Activated T-cell treated with anti-CD3 and anti-CD28 coated beads, Interleukin-2, amount 50 U/mL, for 4 hours (primary cell): ENCODE measurements at regions not wholly inside any gene's neighbourhood (a gene's known extent, or its start where the extent isn't known, plus 50 kb on each side); places are given as distances from the start of the nearest gene placed in this dataset.
"Not testable (repeated sequence)": the region's sequence is repeated elsewhere in the genome, so short reads cannot be mapped to it uniquely, and the experiment has no call there.

Experiments used
- ATAC-seq, 2 donors: fragments of 200-7000 bp; cut with Tn5 transposase; one replicate each; pipeline ENCODE4 v1.10.0; 2021
- DNase-seq: peaks from one replicate; pipeline ENCODE4 v3.0.0-alpha.2; 2020
- H3K27me3 Mint-ChIP-seq: one replicate; pipeline ENCODE4 v1.8.0; 2021; ENCODE audit warnings: low read depth, mixed read lengths
- H3K36me3 Mint-ChIP-seq: one replicate; pipeline ENCODE4 v1.8.0; 2022; ENCODE audit warnings: mixed read lengths; ENCODE audit not compliant: insufficient read depth
- H3K4me1 Mint-ChIP-seq: one replicate; pipeline ENCODE4 v1.8.0; 2021; ENCODE audit warnings: low read depth, mixed read lengths
- H3K4me3 Mint-ChIP-seq: one replicate; pipeline ENCODE4 v1.8.0; 2021; ENCODE audit warnings: mild to moderate bottlenecking, moderate library complexity, mixed read lengths
- H3K9me3 Mint-ChIP-seq: one replicate; pipeline ENCODE4 v1.8.0; 2021; ENCODE audit warnings: mixed read lengths

DNA sequence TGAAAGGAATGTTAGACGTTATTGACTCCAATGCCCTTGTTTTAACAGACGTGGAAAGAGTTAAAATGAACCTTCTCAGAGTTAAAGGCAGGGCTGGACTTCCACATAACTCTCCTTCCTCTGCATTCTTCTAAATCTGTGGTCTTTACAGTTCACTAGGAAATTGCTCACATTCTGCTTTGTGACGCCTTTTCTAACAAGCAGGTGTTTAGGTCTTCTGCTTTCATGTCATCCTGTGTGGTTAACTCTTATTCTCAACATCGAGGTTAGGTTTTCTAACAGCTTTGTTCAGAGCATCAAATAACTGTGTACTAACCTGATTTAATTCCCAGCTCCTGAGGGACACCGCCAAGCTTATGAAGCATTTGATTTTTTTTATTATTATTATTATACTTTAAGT, 81.3 kb upstream of the NT5E start:
- Mint-ChIP-seq H3K27me3 (peaks cover 14% of the 10 kb centered on the region), H3K9me3 (no peaks in the 10 kb centered on the region), H3K4me3 (no peak overlapping the region), H3K36me3 (no peaks in the 10 kb centered on the region), H3K4me1 (no peaks in the 10 kb centered on the region)
- DNase-seq (no peak), ATAC-seq (no peak)

DNA sequence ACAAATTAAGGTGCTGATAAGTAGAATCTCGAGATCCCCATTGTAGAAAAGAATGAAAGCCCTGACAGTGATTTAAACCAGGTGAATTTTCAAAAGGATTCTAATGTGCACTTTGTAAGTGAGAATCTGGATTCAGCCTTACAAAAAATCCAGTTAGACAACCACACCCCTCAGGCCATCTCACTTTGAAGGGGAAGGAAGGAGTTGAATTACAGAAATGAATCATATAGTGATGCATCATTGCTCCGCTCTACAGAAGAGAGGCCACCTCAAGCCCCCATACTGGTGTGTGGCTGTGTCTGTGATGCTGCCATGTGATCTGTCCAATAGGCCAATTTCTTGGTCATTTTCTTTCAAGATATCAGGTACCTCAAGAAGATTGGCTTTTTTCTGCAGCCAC, 85.5 kb upstream of the NT5E start:
- ATAC-seq (peak; percentile 77 to 81), DNase-seq (no peak)
- Mint-ChIP-seq H3K4me1 (peaks cover 2% of the 10 kb centered on the region), H3K4me3 (no peak overlapping the region), H3K27me3 (peaks cover 14% of the 10 kb centered on the region), H3K36me3 (no peaks in the 10 kb centered on the region), H3K9me3 (no peaks in the 10 kb centered on the region)

DNA sequence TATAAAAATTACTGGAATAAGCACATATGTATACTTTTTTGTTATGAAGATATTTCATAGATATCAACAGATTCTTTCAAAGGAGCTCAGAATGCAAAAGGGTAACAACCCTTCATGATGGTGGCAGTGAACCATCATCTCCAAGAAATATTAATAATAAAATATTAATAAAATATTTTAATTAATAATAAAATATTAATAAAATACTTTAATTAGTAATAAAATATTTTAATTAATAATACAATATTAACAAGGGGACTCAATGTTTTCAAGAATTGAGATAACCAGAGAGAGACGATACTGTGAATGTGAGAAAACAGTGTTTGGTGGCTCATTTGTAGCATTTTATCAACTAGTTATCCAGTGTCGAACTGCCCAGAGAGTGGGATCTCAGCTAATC, 86.0 kb upstream of the NT5E start:
- Mint-ChIP-seq H3K4me3 (no peak overlapping the region), H3K27me3 (peaks cover 14% of the 10 kb centered on the region), H3K36me3 (no peaks in the 10 kb centered on the region), H3K9me3 (no peaks in the 10 kb centered on the region), H3K4me1 (peaks cover 2% of the 10 kb centered on the region)
- ATAC-seq (no peak), DNase-seq (no peak)

DNA sequence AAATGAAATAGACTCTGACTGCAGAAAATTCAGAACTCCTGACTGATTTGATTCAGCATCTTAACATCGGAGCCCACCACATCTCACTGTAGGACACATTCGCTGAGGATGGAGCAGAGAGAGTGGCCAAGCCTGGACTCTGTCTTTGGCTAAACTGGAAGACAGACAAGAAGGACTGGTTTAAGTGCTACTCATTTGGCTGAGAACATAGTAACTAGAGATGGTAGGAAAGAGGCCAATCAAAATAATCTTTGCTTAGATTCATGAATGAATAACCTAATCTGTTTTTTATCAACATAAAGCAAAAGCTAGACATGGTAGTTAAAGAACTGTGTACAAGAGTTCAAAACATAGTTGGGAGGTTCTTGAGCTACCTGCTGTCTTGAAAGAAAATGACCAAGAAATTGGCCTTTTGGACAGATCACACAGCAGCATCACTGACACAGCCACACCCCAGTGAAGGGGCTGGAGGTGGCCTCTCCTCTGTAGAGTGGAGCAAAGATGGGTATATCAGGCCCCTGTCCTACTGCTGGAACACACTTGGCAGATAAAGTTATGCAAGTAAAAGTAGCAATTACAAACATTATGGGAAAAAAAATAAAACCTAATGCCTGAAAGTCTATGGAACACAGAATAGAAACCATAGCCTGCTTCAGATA, 87.1 kb upstream of the NT5E start:
- Mint-ChIP-seq H3K27me3 (peaks cover 12% of the 10 kb centered on the region), H3K4me3 (no peak overlapping the region), H3K36me3 (no peaks in the 10 kb centered on the region), H3K4me1 (peaks cover 2% of the 10 kb centered on the region), H3K9me3 (no peaks in the 10 kb centered on the region)
- no peak for DNase-seq
- no peak for ATAC-seq

DNA sequence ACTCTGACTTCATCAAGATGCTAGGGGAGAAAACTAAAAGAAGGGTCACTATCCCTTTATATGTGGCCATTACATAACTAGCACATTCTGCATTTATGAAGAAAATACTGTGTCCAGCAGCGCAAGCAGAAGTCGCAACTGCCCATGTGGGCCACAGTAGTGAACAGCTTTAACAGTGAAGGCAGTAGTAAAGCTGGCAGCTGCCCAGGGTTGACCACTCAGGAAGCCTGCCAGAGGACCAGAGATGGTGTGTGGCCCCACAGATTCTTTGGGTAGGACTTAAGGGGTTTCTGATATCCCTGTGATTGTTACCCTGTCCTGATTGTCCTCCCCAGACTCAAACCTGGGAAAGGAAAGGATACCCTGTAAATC, 88.3 kb upstream of the NT5E start:
- Mint-ChIP-seq H3K4me1 (peaks cover 2% of the 10 kb centered on the region), H3K36me3 (no peaks in the 10 kb centered on the region), H3K27me3 (peaks cover 4% of the 10 kb centered on the region), H3K9me3 (no peaks in the 10 kb centered on the region), H3K4me3 (no peak overlapping the region)
- ATAC-seq, result peak in 1 of 2 donors; percentile 15
- no peak for DNase-seq

DNA sequence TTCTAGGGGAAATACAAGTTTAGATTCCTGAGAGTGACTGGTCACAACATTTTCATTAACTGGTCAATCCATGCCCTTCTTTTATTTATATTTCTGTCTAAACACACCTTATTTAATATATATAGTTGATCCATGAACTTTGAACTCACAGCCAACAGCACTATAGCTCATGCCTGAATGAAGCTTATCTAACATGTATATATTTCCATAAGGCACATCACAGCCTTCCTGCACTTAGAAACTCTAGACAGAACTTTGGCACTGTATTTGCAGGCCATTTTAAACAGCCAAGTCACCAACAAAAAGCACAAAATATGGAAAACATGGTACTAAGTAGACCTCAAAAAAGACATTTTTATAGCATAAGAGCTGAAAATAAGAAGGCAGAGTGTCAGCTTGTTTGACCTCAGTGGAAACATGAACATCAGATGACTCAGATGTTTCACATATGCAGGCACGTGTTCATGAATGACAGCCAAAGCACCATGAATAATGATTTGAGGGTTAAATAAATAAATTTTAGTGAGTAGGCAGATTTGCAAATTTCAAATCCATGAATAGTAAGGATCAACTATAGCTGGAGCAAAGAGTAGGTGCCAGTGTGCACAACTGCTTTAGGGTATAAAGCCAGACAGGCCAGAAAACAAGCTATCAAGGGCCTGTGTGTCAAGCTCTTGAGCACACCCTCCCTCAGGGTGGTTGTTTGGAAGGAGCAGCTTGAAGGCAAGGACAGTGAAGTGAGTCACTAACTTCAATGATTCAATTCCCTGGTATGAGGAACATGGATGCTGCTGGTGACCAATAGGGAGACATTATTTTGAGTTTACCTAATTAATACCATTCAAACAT, 88.9 kb upstream of the NT5E start:
- H3K9me3 Mint-ChIP-seq, result no peaks in the 10 kb centered on the region
- DNase-seq (no peak), ATAC-seq (peak; percentile 51 to 75)
- no peaks in the 10 kb centered on the region for H3K36me3 Mint-ChIP-seq
- no peak overlapping the region for H3K4me3 Mint-ChIP-seq
- peaks cover 1% of the 10 kb centered on the region for H3K27me3 Mint-ChIP-seq
- H3K4me1 Mint-ChIP-seq, result peaks cover 2% of the 10 kb centered on the region

DNA sequence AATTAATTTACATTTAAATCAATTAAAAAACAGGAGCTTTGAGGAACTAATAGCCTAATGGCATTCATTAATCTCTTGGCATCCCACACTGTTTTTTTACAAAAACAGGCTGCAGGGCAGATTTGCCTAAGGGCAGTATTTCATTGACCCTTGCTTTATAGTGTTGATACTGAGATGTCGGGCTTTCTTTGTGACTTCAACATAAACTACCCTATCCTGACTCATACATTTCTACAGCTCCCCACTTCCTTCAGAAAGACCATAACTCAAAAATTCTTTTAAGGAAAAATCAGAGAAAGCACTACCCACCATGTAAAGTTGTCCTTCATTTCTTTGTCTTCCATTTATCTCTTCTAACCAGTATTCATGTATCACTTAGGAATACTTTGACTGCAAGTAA, 92.2 kb upstream of the NT5E start:
- Mint-ChIP-seq H3K4me3 (no peak overlapping the region), H3K4me1 (peaks cover 2% of the 10 kb centered on the region), H3K27me3 (peaks cover 1% of the 10 kb centered on the region), H3K36me3 (no peaks in the 10 kb centered on the region), H3K9me3 (no peaks in the 10 kb centered on the region)
- ATAC-seq (no peak), DNase-seq (no peak)

DNA sequence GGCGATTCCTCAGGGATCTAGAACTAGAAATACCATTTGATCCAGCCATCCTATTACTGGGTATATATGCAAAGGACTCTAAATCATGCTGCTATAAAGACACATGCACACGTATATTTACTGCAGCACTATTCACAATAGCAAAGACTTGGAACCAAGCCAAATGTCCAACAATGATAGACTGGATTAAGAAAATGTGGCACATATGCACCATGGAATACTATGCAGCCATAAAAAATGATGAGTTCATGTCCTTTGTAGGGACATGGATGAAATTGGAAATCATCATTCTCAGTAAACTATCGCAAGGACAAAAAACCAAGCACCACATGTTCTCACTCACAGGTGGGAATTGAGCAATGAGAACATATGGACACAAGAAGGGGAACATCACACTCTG, 93.1 kb upstream of the NT5E start:
- not testable (repeated sequence) for H3K4me1 Mint-ChIP-seq, H3K36me3 Mint-ChIP-seq, H3K9me3 Mint-ChIP-seq, ATAC-seq, DNase-seq, H3K27me3 Mint-ChIP-seq, H3K4me3 Mint-ChIP-seq

DNA sequence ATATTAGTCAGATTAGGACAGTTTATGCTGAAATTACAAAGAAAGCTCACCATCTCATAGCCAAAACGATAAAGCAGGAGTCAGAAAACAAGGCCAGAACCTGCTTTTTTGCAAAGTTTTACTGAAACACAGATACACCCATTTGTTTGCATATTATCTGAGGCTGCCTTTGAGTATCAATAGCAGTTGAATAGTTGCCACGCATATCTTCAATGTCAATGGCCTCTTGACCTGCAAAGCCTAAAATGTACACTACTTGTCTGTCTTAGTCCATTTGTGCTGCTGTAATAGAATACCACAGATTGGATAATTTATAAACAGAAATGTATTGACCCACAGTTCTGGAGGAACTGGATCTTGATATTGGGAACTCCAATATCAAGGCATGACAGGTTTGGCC, 94.1 kb upstream of the NT5E start:
- peaks cover 1% of the 10 kb centered on the region for H3K27me3 Mint-ChIP-seq
- H3K36me3 Mint-ChIP-seq, result no peaks in the 10 kb centered on the region
- no peak for DNase-seq
- no peak overlapping the region for H3K4me3 Mint-ChIP-seq
- H3K4me1 Mint-ChIP-seq, result no peaks in the 10 kb centered on the region
- no peaks in the 10 kb centered on the region for H3K9me3 Mint-ChIP-seq
- no peak for ATAC-seq

DNA sequence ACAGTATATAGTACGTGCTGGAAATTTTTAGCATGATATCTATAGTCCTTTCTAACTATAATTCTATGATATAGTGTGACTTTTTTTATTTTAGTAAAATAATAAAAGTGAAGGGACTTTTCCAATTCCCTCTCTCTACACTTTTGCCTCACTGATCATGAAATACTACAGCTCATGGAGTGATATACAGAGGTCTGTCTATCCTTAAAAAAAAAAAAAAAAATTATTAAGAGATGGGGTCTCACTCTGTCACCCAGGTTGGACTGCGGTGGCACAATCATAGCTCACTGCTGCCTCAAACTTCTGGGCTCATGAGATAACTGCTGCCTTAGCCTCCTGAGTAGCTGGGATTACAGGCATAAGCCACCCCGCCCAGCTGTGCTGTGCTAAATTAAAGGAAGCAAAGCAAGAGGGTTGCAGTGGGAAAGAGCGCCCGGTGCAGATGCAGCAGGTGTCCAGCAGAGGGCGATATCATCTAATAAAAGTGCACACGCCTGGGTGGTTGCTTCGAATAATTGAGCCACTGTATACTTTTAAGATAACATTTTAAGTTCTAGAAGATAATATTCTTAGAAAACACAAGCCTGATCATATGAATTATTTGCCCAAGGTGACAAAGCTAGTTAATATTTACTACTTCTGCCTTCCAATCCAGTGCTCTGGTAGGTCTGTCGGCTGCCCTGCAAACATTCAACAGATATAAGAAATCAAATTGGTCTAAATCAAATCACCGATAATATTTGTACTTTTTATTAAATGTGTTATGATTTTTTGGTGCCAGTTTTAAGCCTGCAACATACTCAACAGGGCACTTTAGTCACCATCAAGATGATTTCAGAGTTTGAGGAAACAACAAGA, 94.9 kb upstream of the NT5E start:
- Mint-ChIP-seq H3K4me3 (no peak overlapping the region), H3K27me3 (peaks cover 1% of the 10 kb centered on the region), H3K4me1 (no peaks in the 10 kb centered on the region), H3K36me3 (no peaks in the 10 kb centered on the region), H3K9me3 (no peaks in the 10 kb centered on the region)
- DNase-seq (peak; percentile 61), ATAC-seq (peak; percentile 57 to 67)

DNA sequence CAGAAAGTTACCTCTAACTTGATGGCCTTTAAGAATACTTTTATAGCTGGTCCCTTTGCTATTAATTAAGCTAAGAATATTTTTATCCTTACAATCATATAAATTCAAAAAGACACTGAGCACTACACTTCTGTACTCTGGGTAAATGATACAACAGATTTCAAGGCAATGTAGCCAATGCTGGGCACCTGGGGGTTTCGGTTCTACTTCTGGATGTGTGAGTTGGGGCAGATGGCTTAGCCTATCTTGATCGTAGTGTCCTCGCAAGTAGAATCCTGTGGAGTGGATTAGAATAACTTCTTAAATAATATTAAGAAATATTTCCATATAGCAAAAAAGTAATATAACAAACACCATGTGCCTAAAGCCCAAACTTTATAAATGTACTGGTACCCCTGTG, 96.9 kb upstream of the NT5E start:
- DNase-seq (no peak), ATAC-seq (no peak)
- Mint-ChIP-seq H3K4me1 (no peaks in the 10 kb centered on the region), H3K9me3 (no peaks in the 10 kb centered on the region), H3K4me3 (no peak overlapping the region), H3K36me3 (no peaks in the 10 kb centered on the region), H3K27me3 (peaks cover 1% of the 10 kb centered on the region)

DNA sequence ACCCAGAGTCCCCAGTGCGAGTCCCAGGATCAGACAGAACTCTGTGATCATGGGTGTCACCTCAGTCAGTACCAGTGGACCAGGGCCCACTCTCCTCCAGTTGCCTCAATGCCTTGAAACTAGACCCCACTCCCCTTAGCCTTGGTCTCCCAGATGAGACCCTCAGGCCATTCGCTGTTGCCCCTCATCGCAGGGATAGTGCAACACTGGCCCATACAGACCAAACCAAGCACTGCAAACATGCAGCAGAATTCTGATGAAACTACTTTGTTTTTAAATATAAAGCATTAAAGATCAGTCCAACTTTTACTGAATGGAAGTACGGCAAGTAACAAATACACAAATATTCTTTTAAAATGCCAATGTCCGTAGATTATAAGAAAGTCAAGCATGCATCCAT, 101.2 kb upstream of the NT5E start:
- ATAC-seq (no peak), DNase-seq (no peak)
- peaks cover 3% of the 10 kb centered on the region for H3K27me3 Mint-ChIP-seq
- H3K4me1 Mint-ChIP-seq, result no peaks in the 10 kb centered on the region
- no peak overlapping the region for H3K4me3 Mint-ChIP-seq
- no peaks in the 10 kb centered on the region for H3K9me3 Mint-ChIP-seq
- no peaks in the 10 kb centered on the region for H3K36me3 Mint-ChIP-seq

DNA sequence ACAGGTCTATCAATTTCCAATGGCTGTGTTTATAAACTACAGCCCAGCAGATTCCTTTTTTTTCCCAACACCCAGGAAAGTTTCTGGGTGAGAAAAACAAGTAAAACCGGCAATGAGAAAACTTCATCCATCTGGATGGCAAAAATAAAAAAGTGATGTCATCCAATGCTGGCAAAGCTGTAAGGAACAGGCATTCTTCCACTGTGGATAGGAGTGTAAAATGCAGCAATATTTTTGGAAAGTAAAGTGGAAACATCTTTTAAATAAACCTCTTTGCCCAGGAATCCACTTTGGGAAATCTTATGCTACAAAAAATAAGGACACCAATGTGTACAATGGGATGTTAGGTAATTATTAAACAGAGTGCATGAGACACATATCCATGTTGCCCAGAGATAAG, 102.1 kb upstream of the NT5E start:
- ATAC-seq (no peak), DNase-seq (no peak)
- H3K4me1 Mint-ChIP-seq, result no peaks in the 10 kb centered on the region
- H3K9me3 Mint-ChIP-seq, result no peaks in the 10 kb centered on the region
- H3K4me3 Mint-ChIP-seq, result no peak overlapping the region
- peaks cover 3% of the 10 kb centered on the region for H3K27me3 Mint-ChIP-seq
- H3K36me3 Mint-ChIP-seq, result no peaks in the 10 kb centered on the region

DNA sequence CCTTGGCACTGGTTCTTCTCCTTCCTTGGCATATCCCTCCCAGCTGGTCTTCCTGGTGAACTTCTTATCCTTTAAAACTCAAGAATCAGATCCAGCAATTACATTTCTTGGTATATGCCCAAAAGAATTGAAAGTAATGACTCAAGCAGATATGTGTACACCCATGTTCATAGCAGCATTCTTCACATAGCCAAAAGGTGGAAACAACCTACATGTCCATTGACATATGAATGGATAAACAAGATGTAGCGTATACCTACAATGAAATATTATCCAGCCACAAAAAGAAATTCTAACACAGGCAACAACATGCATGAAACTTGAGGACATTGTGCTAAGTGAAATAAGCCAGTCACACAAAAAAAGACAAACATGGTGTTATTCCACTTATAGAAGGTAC, 103.7 kb upstream of the NT5E start:
- Mint-ChIP-seq H3K9me3 (no peaks in the 10 kb centered on the region), H3K4me3 (no peak overlapping the region), H3K4me1 (no peaks in the 10 kb centered on the region), H3K27me3 (peaks cover 10% of the 10 kb centered on the region), H3K36me3 (no peaks in the 10 kb centered on the region)
- DNase-seq, result no peak
- ATAC-seq, result no peak
